CD4-positive, alpha-beta T cell treated with Interferon gamma for 1 hour (primary cell): ENCODE measurements at regions not wholly inside any gene's neighbourhood (a gene's known extent, or its start where the extent isn't known, plus 50 kb on each side); places are given as distances from the start of the nearest gene placed in this dataset.

Source experiments
- DNase-seq: peaks from one replicate; pipeline ENCODE4 v3.0.0-alpha.2; 2020

DNA sequence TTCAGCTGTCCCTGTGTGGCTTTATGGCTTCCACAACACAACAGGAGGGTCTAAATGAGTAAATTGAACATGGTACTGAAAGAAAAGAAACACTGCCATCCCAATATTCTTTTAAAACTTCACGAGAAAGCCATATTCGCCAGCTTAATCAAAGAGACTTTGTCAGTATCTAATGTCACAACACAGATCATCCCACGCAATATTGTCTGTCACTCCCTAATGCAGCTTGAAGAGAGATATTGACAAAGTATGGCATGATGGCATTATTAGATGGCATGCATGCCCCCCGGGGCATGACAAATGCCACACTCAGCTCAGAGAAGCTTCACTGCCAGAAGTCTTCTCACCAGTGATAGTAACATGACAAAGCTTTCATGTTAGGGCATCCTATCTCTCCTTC is 197.8 kb downstream of the TTC8 start:
- DNase-seq, result no peak

DNA sequence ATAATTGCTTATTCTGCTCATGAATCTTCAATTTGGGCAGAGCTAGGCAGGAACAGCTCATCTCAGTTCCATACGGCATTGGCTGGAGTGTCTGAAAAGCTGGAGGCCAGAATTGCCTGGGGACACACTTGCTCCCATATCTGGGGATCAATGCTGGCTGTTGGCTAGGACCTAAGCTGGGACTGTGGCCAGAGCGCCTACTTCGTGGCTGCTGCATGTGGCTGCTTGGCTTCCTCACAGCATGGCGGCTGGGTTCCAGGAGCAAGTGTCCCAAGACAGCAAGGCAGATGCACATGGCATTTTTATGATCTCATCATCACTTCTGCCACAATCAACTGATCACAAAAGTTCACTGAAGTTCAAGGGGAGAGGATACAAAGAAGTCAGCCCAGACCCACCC is 200.2 kb downstream of the TTC8 start:
- no peak for DNase-seq

DNA sequence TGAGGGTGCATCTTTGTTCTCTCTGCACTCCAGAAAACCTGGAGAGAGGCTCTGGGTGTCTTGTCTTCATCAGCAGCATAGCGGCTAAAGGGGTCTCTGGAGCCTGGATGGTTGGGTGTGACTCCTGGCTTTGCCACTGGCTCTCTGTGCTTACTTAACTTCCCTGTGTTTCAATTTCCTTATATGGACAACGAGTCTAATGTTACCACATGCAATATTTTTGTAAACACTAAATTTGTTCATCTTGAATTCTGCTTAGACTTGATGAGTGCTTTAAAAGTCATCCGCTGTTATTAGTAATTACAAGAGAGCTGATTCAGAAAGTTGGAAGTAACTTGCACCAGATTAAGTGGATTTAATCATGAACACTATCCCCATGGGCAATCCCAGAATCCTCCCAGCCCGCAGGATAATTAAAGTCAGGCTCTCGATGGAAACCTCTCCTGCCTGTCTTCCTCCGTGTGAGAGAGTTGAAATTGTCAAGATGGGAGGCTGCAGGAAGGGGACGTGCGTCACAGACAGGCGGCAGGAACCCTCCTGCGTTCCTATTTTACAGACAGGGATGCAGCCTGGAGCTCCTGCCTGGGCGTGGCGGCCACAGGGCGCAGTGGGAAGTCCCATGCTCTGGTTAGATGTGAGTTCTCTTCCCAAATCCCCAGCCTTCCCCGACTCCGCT is 201.2 kb downstream of the TTC8 start:
- DNase-seq, result no peak

DNA sequence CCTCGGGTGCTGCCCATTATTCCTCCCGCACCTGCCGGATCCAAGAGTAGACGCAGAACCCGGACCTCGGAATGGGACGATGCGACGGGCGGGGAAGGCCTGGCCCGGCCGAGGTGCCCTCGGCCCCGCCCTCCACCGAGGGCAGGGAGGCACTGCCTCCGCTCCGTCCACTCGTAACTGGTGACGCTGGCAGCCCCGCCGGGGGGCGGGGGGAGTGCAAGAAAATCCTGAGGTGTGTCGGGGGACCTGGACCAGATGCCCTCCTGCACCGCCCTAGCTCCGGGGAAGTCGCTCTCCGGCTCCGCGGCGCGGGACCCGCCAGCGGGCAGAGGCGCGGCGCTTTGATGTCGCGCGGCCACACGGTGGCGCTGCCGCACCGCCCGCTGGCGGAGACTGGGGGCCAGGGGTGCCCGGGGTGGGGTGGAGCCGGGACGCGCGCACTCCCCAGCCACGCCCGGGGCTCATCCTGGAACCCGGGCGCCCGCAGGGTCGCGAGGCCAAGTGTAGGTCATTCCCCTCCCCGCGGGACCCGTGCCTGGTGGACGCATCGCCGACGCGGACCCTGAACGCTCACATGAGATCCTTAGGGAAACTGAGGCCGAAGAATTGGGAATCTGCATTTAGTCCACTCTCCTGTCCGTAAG is 202.8 kb downstream of the TTC8 start:
- DNase-seq, result peak; percentile 54

DNA sequence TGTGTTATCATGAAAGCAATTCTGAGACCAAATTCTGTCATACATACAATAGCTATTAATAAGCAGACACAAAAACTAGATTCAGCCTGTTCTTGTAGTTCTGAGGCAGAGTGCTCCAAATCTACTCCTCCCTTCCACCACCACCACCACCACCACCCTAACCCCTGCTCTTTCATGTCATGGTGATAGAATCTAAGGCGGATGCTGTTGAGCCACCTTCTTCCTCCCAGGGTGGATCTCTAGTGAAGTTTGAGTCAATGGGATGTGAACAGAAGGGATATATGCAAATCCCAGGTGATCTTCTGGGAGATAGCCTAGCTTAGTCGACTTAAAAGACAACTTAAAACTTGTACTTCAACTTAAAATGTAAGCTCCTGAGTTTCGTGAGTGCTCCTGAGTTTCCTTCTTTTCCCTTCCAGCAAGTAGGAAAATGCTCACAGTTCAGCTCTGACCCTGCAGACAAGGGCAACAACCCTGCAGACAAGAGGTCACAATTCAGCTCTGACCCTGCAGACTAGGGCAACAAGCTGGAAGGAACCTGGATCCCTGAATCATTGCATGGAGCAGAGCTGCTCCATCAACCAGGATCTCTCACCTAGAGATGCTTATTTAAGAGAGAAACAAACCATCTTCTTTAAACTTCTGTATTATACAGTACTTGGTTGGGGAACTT is 204.1 kb downstream of the TTC8 start:
- no peak for DNase-seq

DNA sequence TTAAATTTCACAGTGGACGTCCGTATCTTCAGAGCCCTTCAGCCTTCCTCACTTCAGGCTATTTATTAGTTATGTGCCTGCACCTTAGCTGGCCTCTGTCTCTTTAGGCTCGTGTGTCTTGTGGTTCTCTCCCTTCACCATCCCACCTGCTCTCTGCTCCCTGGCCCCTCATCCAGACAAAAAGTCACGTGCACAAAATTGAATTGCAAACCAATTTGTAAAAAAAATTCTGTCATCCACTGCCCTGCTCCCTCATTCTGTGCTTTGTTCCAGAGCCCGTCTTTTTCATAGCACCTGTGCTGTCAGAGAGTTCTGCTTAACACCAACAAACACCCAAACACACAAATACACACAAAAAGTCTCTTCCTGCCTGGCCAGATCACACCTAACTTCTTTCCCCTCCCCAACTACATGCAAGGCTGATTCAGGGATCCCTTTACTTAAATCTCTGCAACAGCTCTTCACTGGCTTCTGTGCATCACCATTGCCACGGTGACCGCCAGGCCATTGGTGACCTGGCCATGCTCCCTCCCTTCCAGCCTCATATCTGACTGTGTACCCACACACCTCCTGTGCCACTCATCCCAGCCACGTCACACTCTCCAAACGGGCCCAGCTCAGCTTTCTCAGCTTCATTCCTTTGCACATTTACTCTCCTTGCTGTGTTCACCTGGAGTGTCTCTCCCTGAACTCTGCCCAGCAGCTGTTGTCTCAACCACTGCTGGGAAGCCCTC is 205.7 kb downstream of the TTC8 start:
- no peak for DNase-seq

DNA sequence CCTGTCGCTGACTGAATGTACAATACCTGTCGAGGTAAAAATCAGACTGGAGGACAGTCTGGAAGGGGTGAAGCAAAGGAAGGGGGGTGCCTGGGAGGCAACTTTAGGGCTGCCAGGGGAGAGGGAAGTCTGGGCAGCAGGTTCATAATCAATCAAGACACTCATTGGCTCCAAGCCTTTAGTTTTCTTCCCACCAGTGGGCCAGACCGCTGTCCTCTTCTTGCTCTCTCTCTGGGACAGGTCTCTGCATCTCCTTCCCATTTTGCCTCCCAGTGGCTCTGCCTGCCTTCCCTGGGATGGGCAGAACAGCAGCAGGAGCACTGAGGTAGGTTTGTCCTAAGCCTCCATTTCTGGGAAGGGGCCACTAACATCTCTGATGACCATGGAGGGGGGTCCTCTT is 206.5 kb downstream of the TTC8 start:
- DNase-seq, result no peak

DNA sequence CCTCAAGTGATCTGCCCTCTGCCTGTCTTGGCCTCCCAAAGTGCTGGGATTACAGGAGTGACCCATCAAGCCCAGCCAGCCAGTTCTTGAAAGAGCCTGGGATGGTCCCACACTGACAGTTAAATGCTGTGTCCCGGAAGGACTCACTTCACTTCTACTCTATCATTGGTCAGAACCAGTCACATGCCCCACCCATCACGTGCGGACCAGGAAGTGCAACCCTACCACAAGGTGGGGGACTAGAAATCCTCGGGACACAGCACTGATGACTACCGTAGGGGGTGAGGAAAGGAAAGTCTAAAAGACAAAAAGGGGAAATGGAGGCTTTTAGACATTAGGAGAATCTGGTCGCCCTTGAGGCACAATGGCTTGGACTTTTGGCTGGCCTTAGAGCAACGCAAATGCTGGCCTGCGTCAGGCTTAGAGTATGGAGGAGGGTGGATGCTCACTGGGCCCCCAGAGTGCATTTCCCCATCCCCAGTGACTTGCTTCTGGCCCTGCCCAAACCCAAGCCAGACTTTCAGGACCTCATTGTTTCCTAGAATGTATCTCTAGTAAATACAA is 207.7 kb downstream of the TTC8 start:
- no peak for DNase-seq

DNA sequence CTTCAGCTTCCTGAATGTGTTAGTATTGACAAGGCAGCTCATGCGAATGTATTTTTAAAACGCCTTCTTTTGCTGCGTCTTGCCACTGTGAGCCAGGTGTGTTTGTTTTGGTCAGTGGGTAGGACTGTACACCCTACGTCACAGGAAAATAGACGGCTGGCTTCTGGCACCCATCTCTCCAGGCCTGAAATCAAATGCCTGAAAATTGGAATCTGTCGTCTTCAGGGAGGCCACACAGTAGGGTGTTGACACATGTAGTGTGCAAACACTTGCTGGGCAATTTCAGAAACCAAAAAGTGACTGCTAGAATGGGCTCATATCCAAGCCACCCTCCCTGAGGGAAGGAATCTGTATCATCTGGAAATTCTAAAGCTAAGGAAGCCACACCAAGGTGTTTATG is 209.3 kb downstream of the TTC8 start:
- no peak for DNase-seq

DNA sequence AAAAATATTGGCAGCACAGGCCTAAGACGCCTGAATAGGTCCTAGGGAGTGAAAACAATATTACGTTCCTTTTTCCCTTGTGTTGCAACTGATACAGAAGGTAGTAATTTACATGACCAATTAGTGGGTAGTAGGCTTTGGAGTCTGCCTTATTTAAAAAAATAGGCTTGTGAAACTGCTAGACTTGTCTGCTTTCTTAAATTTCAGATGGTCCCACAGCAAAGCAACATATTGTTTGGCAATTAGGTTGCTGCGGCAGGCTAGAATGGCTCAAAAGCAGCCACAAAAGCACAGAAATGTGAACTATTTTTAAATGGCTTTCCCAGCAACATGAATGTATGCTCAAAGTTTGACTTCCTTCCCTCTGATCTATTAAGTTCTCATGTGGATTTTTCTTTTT is 211.9 kb downstream of the TTC8 start:
- no peak for DNase-seq

DNA sequence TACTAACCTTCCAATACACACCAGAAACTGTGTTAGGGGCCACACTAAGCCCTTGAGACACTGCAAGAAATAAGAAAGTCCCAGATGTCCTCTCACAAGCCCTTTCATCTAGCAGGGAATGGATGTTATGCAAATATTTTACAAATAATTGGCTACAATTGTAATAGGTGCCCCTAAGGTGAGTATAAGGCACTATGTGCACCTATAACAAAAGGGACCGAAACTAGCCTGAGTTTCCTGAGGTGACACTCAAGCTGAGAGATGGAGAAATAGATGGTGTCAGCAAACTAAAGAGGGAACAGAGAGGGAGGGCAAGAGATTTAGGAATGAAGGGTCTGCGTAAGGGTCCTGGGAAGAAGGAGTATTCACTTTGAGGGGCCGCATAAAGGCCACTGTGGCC is 212.6 kb downstream of the TTC8 start:
- no peak for DNase-seq

DNA sequence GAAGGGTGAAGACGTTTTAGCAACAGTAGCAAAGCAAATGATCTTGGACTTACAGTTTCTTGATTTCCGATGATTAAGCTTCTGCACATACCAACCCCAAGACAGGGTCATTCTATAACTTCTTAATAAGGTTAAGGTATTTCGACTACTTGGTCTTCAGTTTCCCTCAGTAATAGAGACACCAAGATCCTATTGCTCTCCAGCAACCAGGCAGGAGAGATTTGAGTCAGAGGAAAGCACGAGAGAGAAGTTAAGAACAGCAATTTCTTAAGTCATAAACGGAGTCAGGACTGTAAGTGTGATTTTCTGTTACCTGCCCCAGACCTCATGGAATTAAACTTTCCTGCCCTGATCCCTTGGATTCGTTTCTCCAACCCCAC is 215.6 kb downstream of the TTC8 start:
- DNase-seq, result no peak

DNA sequence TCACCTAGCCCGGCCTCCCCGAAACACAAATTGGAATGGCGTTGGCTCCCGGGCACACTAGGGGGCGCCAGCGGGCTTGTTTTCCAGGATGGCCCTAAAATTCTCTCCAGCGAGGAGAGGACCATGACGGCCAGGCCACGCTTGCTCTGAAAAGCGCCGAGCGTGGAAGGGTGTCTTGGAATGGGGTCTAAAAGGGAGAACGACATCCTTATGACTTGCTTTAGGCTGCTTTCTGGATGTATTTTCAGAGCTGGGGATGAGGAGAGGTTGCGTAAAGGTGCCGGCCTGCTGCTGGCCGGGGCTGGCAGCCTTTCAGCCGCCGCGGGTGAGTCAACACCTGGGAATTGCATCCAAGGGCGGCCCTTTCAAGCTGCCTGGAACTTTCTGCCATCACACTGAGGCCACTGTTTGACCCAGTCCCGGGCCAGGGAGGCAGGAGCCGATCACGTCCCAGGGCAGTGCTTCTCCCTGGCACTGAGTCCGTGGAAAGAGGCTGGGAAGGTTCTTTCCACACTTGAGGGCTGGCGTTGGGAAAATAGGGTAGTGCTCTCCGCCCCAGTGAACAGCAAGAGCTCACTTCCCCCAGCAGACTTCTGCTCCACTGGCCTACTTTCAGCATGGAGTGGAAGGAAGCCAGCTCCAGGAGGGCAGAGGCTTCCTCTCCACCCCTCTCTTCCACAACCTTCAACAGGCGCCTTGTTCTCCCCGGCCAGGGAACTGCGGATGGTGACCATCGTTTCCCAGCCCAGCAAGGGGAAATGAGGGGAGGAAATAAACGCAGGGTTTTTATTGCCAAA is 216.2 kb downstream of the TTC8 start:
- DNase-seq, result peak; percentile 60

DNA sequence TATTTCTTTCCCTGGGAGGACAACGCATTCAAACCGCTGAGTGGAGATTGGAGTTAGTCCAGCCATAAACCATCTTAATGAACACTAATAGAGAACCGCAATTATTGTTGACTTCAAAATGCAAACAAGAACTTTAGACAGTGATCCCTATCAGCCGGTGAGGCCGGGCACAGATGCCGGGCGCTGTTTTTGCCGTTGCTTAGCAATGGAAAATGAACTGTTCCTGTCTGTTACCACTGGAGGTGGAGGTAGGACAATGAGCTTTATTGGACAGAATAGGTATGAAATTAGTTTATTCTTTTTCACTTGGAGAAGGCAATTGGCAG is 216.8 kb downstream of the TTC8 start:
- DNase-seq, result no peak

DNA sequence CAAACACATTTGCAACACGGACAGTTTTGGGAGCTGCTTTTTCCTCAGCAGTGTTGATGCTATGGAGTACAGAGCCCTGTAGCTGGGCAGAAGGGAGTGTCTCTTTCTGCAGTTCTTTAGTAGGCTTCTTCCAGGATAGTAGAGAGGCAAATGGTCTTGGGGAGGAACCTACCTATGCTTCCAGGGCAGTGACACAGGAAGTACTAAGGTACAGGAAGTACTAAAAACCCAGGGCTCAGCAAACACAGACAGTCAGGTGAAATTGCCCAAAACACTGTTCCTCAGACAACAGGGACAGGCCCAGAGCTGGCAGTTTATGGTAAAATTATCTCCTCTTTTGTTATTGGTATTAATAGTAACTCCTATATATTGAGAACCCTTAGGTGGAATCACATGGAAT is 217.6 kb downstream of the TTC8 start:
- DNase-seq, result no peak

DNA sequence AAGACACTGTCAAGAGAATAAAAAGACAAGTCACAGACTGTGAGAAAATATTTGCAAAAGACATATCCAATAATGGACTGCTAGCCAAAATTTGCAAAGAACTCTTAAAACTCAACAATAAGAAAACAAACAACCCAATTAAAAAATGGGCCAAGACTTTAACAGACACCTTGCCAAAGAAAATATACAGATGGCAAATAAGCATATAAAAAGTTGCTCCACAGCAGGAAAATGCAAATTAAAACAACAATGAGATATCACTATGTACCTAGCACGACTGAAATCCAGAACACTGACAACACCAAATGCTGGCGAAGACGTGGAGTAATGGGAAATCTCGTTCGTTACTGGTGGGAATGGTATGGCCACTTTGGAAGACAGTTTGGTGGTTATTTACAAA is 228.9 kb downstream of the TTC8 start:
- DNase-seq, result no peak

DNA sequence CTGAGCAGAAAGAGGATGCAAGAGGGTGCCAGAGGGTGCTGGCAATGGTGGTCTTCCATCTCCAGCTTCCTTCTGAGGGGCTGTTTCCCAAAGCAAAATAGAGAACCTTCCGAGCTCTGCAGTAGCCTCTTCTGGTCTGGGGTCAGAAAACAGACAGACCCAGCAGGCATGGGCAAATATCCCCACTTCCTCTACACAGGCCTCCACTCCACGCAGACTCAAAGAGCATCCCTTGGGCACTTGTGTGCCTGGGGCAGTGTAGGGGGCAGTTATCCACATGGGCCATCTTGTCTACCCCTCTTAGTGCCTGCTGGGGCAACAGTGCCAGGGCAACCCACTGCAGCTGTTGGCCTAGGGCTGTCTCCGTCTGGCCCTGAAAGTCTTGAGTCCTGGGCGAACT is 231.9 kb downstream of the TTC8 start:
- no peak for DNase-seq

DNA sequence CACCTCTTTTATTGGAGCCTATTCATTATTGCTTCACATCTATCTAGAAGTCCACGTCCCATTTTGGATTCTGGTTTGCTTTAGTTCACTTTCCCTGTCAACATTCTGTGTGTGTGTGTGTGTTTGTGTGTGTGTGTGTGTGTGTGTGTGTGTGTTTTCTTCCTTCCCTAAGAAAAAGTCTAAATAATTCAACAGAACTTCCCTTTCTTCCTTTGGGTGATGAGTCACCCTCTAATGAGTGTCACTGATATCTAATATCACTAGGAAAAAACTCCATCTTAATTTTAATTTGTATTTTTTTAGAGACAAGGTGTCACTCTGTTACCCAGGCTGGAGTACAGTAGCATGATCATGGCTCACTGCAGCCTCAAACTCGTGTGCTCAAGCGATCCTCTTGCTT is 234.2 kb downstream of the TTC8 start:
- DNase-seq, result no peak

DNA sequence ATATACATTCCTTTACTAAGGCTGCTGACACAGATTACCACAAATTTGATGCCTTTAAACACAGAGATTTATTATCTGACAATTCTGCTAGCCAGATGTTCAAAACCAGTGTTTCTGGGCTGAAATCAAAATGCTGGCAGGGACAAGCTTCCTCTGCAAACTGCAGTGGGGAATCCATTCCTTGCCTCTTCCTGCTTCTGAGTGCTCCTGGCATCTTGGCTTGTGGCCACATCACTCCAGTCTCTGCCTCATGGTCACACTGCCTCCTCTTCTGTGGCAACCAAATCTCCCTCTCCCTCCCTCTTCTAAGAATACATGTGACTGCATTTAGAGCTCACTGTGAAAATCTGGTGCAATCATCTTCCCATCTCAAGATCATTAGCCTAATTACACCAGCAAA is 235.7 kb downstream of the TTC8 start:
- DNase-seq, result no peak

DNA sequence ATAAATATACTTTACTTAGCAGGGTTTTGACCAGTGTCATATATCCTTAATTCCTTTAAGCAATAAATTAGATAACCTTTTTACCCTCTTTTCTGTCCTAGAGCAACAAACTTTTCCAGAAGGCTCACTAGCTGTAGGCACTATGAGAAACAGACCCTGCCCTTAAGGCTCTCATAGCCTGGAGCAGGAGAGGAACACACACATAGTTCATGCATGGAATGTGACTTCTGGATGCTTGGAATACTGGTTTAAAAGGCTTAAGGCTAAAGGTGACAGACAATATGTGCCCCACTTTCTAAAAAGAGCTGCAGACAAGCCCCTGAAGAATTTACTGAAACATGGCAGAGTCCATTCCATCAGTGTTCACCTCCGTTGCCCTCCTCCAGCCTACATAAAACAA is 237.2 kb downstream of the TTC8 start:
- no peak for DNase-seq

DNA sequence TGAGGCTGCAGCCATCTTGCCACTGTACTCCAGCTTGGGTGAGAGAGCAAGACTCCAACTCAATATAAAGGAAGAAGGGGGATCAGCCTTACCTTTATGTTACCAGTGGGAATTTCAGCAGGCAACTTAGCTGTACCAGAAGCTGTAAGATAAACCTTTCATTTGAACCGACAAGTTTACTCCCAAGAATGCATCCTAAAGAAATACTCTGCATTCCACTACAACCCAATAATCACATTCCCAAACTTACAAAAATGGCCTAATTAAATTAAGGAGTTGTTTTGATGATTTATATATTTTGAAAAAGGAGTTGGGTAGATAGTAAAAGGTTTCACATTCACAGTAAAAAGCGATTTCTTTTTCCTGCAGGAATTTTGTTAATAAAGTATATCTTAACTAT is 241.4 kb downstream of the TTC8 start:
- DNase-seq, result no peak

DNA sequence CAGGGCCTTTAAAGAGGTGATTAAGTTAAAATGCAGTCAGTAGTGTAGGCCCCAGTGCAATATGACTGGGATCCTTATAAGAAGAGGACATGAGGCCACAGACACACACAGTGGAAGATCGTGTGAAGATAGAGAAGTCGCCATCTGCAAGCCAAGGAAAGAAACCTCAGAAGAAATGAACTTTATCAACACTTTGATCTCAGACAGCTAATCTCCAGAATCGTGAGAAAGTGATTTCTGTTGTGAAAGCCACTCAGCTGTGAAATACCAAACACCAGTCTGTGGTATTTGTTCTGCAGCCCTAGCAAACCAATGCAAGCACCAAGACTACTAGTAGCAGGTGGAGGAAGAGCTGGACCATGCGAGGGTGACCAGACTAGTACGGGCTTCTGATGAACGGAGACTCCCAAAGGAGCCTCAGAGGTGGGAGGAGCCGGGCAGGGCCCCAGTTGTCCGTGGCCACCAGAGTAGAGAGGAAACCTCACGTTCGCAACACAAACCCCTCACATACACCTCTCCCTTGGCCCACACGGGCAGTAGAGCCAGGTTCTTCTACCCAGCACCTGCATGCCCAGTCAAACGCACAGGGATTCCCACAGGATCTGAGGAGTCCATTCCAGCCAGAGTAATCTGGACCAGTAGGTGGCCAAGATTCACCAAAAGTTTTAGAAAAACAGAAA is 243.0 kb downstream of the TTC8 start:
- DNase-seq, result no peak
